HPDE6-E6E7 (cell line): ENCODE measurements at regions not wholly inside any gene's neighbourhood (a gene's known extent, or its start where the extent isn't known, plus 50 kb on each side); places are given as distances from the start of the nearest gene placed in this dataset.
"Not testable (repeated sequence)": the region's sequence is repeated elsewhere in the genome, so short reads cannot be mapped to it uniquely, and the experiment has no call there.

Experiments
- DNase-seq: peaks from one replicate; pipeline ENCODE4 v3.0.0; 2011; ENCODE audit warnings: missing footprints; ENCODE audit errors: extremely low spot score

GRCh38 chr5:145658435-145658834, 176.7 kb downstream of the PRELID2 start:
- no peak for DNase-seq

- DNase-seq: not testable (repeated sequence)
These were observed 182.4 kb downstream of the PRELID2 start for GRCh38 chr5:145652700-145653099.

- not testable (repeated sequence) for DNase-seq
These were observed 188.0 kb downstream of the PRELID2 start for GRCh38 chr5:145647137-145647536.

- not testable (repeated sequence) for DNase-seq
These were observed 191.9 kb downstream of the PRELID2 start for GRCh38 chr5:145643214-145643613.

GRCh38 chr5:145637396-145637795, 197.7 kb downstream of the PRELID2 start:
- DNase-seq: no peak

GRCh38 chr5:145636371-145636770, 198.8 kb downstream of the PRELID2 start:
- no peak for DNase-seq

- DNase-seq: no peak
These were observed 201.7 kb downstream of the PRELID2 start for GRCh38 chr5:145633474-145633873.

GRCh38 chr5:145632701-145633100, 202.4 kb downstream of the PRELID2 start:
- DNase-seq: no peak

- DNase-seq: no peak
These were observed 206.1 kb downstream of the PRELID2 start for GRCh38 chr5:145629047-145629446.

- DNase-seq: no peak
These were observed 206.6 kb downstream of the PRELID2 start for GRCh38 chr5:145628525-145628924.

- no peak for DNase-seq
These were observed 215.3 kb downstream of the PRELID2 start for GRCh38 chr5:145619806-145620310.

GRCh38 chr5:145616739-145617138, 218.4 kb downstream of the PRELID2 start:
- DNase-seq: not testable (repeated sequence)

- no peak for DNase-seq
These were observed 236.2 kb downstream of the PRELID2 start for GRCh38 chr5:145598983-145599382.

- no peak for DNase-seq
These were observed 237.0 kb downstream of the PRELID2 start for GRCh38 chr5:145598184-145598583.

GRCh38 chr5:145591578-145591977, 243.6 kb downstream of the PRELID2 start:
- DNase-seq: no peak

- no peak for DNase-seq
These were observed 246.1 kb downstream of the PRELID2 start for GRCh38 chr5:145589063-145589462.

GRCh38 chr5:145588558-145588957, 246.6 kb downstream of the PRELID2 start:
- DNase-seq: no peak

- DNase-seq: no peak
These were observed 247.0 kb downstream of the PRELID2 start for GRCh38 chr5:145588113-145588512.

- DNase-seq: peak; percentile 49
These were observed 247.4 kb downstream of the PRELID2 start for GRCh38 chr5:145587710-145588109.

- DNase-seq: no peak
These were observed 247.9 kb downstream of the PRELID2 start for GRCh38 chr5:145587308-145587672.

GRCh38 chr5:145586661-145587307, 248.4 kb downstream of the PRELID2 start:
- no peak for DNase-seq

GRCh38 chr5:145585443-145586148, 249.5 kb downstream of the PRELID2 start:
- DNase-seq: no peak

GRCh38 chr5:145579301-145579700, 255.8 kb downstream of the PRELID2 start:
- no peak for DNase-seq
